ENCODE measurements at regions not wholly inside any gene's neighbourhood (a gene's known extent, or its start where the extent isn't known, plus 50 kb on each side); places are given as distances from the start of the nearest gene placed in this dataset.

- FAIRE-seq (peak; percentile 20), DNase-seq (ENCODE audit: low spot score) (no peak)
Measured at GRCh38 chr5:15263942-15264341, 236.0 kb upstream of the FBXL7 start.

GRCh38 chr5:15263406-15263805 is 236.6 kb upstream of the FBXL7 start:
- DNase-seq (ENCODE audit: low spot score) (no peak), FAIRE-seq (no peak)

- DNase-seq (ENCODE audit: low spot score) = no peak
- FAIRE-seq = no peak
Measured at GRCh38 chr5:15261269-15261995, 238.5 kb upstream of the FBXL7 start.

GRCh38 chr5:15260356-15261268 is 239.4 kb upstream of the FBXL7 start:
- FAIRE-seq (peak; percentile 32), DNase-seq (ENCODE audit: low spot score) (no peak)

- DNase-seq (ENCODE audit: low spot score) (no peak), FAIRE-seq (no peak)
Measured at GRCh38 chr5:15256485-15256884, 243.5 kb upstream of the FBXL7 start.

GRCh38 chr5:15255576-15255975 is 244.4 kb upstream of the FBXL7 start:
- FAIRE-seq (no peak), DNase-seq (ENCODE audit: low spot score) (no peak)

GRCh38 chr5:15254607-15255006 is 245.4 kb upstream of the FBXL7 start:
- no peak for DNase-seq (ENCODE audit: low spot score)
- no peak for FAIRE-seq

- FAIRE-seq = no peak
- DNase-seq (ENCODE audit: low spot score) = no peak
Measured at GRCh38 chr5:15252331-15252730, 247.6 kb upstream of the FBXL7 start.

GRCh38 chr5:15249152-15249551 is 250.8 kb upstream of the FBXL7 start:
- DNase-seq (ENCODE audit: low spot score) = peak; percentile 47
- FAIRE-seq = peak; percentile 68

- DNase-seq (ENCODE audit: low spot score) (no peak), FAIRE-seq (no peak)
Measured at GRCh38 chr5:15248731-15249130, 251.2 kb upstream of the FBXL7 start.

- FAIRE-seq = no peak
- DNase-seq (ENCODE audit: low spot score) = no peak
Measured at GRCh38 chr5:15245913-15246312, 254.1 kb upstream of the FBXL7 start.

GRCh38 chr5:15243301-15244020 is 256.5 kb upstream of the FBXL7 start:
- DNase-seq (ENCODE audit: low spot score) (no peak), FAIRE-seq (no peak)

- DNase-seq (ENCODE audit: low spot score) = no peak
Measured at GRCh38 chr5:15241216-15241821, 258.7 kb upstream of the FBXL7 start.

GRCh38 chr5:15238006-15238405 is 262.0 kb upstream of the FBXL7 start:
- FAIRE-seq (no peak), DNase-seq (ENCODE audit: low spot score) (no peak)

More at GRCh38 chr5:15241216-15241821, 258.7 kb upstream of the FBXL7 start:
- FAIRE-seq = no peak

GRCh38 chr5:15236911-15237508 is 263.0 kb upstream of the FBXL7 start:
- FAIRE-seq = no peak

GRCh38 chr5:15234911-15235310 is 265.1 kb upstream of the FBXL7 start:
- no peak for FAIRE-seq
- DNase-seq (ENCODE audit: low spot score) = no peak

More at GRCh38 chr5:15236911-15237508, 263.0 kb upstream of the FBXL7 start:
- DNase-seq (ENCODE audit: low spot score) = no peak

GRCh38 chr5:15234366-15234765 is 265.6 kb upstream of the FBXL7 start:
- DNase-seq (ENCODE audit: low spot score) = no peak
- FAIRE-seq = no peak

- no peak for DNase-seq (ENCODE audit: low spot score)
- no peak for FAIRE-seq
Measured at GRCh38 chr5:15233566-15233965, 266.4 kb upstream of the FBXL7 start.

GRCh38 chr5:15222156-15222555 is 277.8 kb upstream of the FBXL7 start:
- no peak for FAIRE-seq
- DNase-seq (ENCODE audit: low spot score) = no peak

GRCh38 chr5:15220642-15221173 is 279.3 kb upstream of the FBXL7 start:
- no peak for FAIRE-seq

GRCh38 chr5:15215056-15215455 is 284.9 kb upstream of the FBXL7 start:
- DNase-seq (ENCODE audit: low spot score) (no peak), FAIRE-seq (no peak)

More at GRCh38 chr5:15220642-15221173, 279.3 kb upstream of the FBXL7 start:
- DNase-seq (ENCODE audit: low spot score) = no peak
